B cell (primary cell): ENCODE measurements at regions not wholly inside any gene's neighbourhood (a gene's known extent, or its start where the extent isn't known, plus 50 kb on each side); places are given as distances from the start of the nearest gene placed in this dataset.

ENCODE experiments used
- EZH2 ChIP-seq: IDR thresholded peaks from 2 replicates; pipeline ENCODE4 v1.6.1; 2012; ENCODE audit warnings: borderline replicate concordance, low read depth, mild to moderate bottlenecking, moderate library complexity, low read length; ENCODE audit not compliant: insufficient read depth, poor library complexity, severe bottlenecking
- TF ChIP-seq, protein P1 (sequence below): fragments of 200-600 bp; IDR thresholded peaks from one replicate; pipeline ENCODE4 v1.8.0; 2022; ENCODE audit warnings: antibody characterized with exemption, mild to moderate bottlenecking

DNA sequence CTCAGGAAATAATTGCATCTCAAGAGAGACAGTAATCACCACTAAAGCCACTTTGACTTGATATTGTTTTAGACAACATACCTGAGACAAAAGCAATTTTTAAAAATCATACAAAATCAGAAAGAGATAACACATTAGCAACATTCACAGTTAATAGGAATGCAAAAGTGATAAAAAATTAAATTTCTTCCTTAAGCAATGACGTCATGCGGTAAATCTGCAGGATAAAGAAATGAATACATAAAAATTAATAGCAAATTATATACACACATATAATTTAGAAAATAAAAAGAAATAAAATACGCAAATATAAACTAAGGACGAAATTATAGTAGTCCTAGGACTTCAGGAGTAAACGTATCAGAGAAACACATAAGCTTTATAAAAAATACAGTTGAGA is 866.5 kb upstream of the PRKX start:
- TF ChIP-seq, protein P1, sequence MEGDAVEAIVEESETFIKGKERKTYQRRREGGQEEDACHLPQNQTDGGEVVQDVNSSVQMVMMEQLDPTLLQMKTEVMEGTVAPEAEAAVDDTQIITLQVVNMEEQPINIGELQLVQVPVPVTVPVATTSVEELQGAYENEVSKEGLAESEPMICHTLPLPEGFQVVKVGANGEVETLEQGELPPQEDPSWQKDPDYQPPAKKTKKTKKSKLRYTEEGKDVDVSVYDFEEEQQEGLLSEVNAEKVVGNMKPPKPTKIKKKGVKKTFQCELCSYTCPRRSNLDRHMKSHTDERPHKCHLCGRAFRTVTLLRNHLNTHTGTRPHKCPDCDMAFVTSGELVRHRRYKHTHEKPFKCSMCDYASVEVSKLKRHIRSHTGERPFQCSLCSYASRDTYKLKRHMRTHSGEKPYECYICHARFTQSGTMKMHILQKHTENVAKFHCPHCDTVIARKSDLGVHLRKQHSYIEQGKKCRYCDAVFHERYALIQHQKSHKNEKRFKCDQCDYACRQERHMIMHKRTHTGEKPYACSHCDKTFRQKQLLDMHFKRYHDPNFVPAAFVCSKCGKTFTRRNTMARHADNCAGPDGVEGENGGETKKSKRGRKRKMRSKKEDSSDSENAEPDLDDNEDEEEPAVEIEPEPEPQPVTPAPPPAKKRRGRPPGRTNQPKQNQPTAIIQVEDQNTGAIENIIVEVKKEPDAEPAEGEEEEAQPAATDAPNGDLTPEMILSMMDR: no peak
- TF ChIP-seq EZH2: no peak
